ENCODE measurements at regions not wholly inside any gene's neighbourhood (a gene's known extent, or its start where the extent isn't known, plus 50 kb on each side); places are given as distances from the start of the nearest gene placed in this dataset.

DNA sequence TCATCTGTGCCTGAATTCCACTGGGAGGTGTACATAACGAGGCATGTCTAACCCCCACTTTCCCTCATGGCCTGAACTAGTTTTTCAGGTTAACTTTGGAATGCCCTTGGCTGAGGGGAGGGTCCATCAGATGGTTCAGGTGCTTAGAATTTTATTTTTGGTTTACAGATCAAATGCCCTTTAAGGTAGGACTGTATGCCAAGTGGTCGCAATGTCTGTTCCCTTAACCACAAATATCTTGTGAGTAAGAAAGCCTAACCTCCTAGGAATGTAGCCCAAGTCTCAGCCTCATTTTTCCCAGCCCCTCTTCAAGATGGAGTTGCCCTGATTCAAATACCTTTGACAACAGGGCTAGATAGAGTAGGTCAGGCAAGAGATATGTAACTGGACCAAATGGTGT, 78.4 kb downstream of the RNASET2 start:
- H3K27me3 ChIP-seq (ENCODE audit: low read depth): no peaks in the 10 kb centered on the region
- no peak overlapping the region for H3K4me3 ChIP-seq
- no peaks in the 10 kb centered on the region for H3K36me3 ChIP-seq
- no peaks in the 10 kb centered on the region for H3K9me3 ChIP-seq
- intact Hi-C loops (cut with DNase I): no loop called here
- no peak overlapping the region for H3K27ac ChIP-seq
- no peaks in the 10 kb centered on the region for H3K4me1 ChIP-seq
- TF ChIP-seq, protein P1, sequence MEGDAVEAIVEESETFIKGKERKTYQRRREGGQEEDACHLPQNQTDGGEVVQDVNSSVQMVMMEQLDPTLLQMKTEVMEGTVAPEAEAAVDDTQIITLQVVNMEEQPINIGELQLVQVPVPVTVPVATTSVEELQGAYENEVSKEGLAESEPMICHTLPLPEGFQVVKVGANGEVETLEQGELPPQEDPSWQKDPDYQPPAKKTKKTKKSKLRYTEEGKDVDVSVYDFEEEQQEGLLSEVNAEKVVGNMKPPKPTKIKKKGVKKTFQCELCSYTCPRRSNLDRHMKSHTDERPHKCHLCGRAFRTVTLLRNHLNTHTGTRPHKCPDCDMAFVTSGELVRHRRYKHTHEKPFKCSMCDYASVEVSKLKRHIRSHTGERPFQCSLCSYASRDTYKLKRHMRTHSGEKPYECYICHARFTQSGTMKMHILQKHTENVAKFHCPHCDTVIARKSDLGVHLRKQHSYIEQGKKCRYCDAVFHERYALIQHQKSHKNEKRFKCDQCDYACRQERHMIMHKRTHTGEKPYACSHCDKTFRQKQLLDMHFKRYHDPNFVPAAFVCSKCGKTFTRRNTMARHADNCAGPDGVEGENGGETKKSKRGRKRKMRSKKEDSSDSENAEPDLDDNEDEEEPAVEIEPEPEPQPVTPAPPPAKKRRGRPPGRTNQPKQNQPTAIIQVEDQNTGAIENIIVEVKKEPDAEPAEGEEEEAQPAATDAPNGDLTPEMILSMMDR (IDR thresholded peaks at IDR 0.05): no peak
- no peak for ATAC-seq
- DNase-seq: no peak

DNA sequence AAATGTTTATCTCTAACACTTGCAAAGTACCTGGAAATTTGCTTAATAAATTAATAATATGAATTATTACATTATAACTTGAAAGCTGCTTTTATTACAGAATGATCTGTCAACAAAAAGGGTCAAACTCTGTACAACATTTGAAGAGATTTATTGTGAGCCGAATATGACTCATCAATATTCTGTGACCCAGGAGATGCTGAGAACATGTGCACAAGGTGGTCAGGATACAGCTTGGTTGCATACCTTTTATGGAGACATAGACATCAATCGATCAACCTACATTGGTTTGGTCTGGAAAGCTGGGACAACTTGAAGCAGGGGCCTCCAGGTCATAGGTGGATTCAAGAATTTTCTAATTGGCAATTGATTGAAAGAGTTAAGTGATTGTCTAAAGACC, 79.0 kb downstream of the RNASET2 start:
- DNase-seq (no peak), ATAC-seq (no peak)
- H3K4me1 ChIP-seq: no peaks in the 10 kb centered on the region
- TF ChIP-seq, protein P1 (IDR thresholded peaks at IDR 0.05): no peak
- no peaks in the 10 kb centered on the region for H3K27me3 ChIP-seq (ENCODE audit: low read depth)
- no peak overlapping the region for H3K27ac ChIP-seq
- no peaks in the 10 kb centered on the region for H3K36me3 ChIP-seq
- intact Hi-C loops (cut with DNase I): no loop called here
- no peaks in the 10 kb centered on the region for H3K9me3 ChIP-seq
- no peak overlapping the region for H3K4me3 ChIP-seq

DNA sequence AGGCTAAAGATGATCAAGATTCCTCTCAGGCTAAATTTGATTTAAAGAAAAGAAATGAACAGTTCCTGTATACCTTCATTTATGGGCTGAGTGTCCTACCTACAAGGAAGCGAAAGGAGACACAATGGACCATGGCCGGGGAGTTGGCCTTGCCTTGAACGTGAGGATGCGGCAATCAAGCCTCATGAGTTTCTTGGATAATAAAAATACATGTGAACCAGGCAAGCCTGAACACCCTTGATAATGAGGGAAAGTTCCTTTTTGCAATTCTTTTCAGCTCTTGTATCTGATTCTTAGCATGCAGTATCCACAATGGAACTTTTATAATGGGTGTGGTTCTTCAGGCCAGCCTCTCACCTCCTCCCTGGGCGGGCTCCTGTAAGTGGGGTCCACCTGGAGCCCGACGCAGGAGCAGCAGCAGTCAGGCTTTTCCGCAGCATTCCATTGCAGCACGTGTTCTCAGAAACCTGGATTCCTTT, 83.8 kb downstream of the RNASET2 start:
- Histone ChIP-seq H3K27ac (no peak overlapping the region), H3K9me3 (no peaks in the 10 kb centered on the region), H3K4me1 (no peaks in the 10 kb centered on the region), H3K36me3 (no peaks in the 10 kb centered on the region), H3K4me3 (no peak overlapping the region), H3K27me3 (ENCODE audit: low read depth) (no peaks in the 10 kb centered on the region)
- DNase-seq (no peak), ATAC-seq (no peak)
- intact Hi-C loops (cut with DNase I): no loop called here
- TF ChIP-seq, protein P1 (IDR thresholded peaks at IDR 0.05): no peak

DNA sequence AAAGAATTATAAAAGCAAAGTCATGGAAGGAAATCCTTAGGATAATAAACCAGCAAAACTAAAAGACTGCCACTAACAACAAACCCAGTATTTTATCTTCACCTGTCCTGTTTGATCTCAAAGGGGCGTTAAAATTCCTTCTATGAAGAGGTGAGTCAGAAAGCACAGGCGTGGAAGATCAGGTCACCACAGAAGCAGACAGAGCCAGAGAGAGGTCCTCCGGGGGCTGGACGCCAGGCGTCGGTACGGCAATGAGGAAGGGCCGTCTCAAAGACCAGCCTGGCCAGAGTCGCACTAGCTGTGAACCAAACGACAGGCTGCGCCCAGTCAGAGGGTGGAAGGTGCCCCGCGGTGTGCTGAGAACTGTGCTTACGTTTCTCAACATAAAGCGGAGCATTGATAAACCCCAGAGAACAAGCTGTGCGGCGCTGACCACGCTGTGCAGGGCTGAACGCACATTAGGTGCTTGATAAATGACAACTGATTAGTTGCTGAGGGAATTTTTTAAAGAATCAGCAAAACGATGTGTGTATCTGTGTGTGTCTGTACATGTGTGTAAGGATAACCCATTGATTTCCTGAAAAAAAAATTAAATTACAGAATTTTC, 85.6 kb downstream of the RNASET2 start:
- DNase-seq: no peak
- Histone ChIP-seq H3K9me3 (no peaks in the 10 kb centered on the region), H3K27me3 (ENCODE audit: low read depth) (no peaks in the 10 kb centered on the region), H3K4me3 (no peak overlapping the region), H3K36me3 (no peaks in the 10 kb centered on the region), H3K4me1 (no peaks in the 10 kb centered on the region), H3K27ac (no peak overlapping the region)
- intact Hi-C loops (cut with DNase I): no loop called here
- no peak for ATAC-seq
- TF ChIP-seq, protein P1 (IDR thresholded peaks at IDR 0.05): no peak

DNA sequence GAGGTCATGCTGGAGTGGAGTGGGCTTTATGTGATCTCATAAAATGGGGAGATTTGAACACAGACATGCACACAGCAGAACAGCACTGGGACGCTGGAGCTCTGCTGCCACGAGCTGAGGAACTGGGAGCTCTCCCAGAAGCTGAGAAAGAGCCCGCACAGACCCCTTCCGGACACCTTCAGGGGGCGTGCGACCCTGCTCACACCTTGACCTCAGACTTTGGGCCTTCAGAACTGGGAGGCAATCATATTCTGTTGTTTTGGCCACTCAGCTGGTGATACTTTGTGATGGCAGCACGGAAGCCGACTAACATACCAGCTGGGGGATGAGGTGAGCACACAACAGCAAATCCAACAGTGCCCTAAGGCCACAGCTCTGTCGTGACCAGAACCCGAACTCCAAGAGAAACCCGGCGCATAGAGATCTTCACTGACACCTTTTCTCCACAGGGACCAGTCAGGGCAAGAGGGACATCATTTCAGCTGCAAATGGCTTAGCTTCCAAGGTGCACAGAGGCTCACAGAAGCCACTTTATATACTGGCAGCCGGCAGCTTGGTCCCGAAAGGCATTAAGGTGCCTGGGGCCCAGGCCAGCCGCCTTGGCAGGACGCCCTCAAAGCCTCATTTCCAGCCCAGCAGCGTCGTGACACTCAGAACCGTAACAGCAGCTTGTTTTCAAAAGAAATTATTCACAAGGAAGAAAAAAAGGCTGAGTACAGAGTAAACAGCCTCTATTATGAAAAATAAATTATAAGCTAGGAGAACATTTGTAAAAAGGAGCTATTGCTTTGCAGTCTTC, 89.3 kb downstream of the RNASET2 start:
- TF ChIP-seq, protein P1 (IDR thresholded peaks at IDR 0.05): no peak
- ATAC-seq (no peak), DNase-seq (no peak)

More for the DNA sequence above, 89.3 kb downstream of the RNASET2 start:
- Histone ChIP-seq H3K27me3 (ENCODE audit: low read depth) (peaks cover 10% of the 10 kb centered on the region), H3K9me3 (no peaks in the 10 kb centered on the region), H3K4me1 (peaks cover 10% of the 10 kb centered on the region), H3K4me3 (no peak overlapping the region), H3K36me3 (no peaks in the 10 kb centered on the region), H3K27ac (no peak overlapping the region)
- intact Hi-C loops (cut with DNase I): no loop called here
